ENCODE measurements at regions not wholly inside any gene's neighbourhood (a gene's known extent, or its start where the extent isn't known, plus 50 kb on each side); places are given as distances from the start of the nearest gene placed in this dataset.

- no peak overlapping the region for H3K27ac ChIP-seq
- no peaks in the 10 kb centered on the region for H3K27me3 ChIP-seq (ENCODE audit: control insufficient read depth, insufficient read depth, low read length)
- H3K4me2 ChIP-seq (ENCODE audit: low read length): no peak overlapping the region
- H3K9ac ChIP-seq: no peak overlapping the region
- H2AFZ ChIP-seq: no peak overlapping the region
- no peaks in the 10 kb centered on the region for H3K4me1 ChIP-seq
- H3K36me3 ChIP-seq (ENCODE audit: control insufficient read depth, insufficient read depth, low read length): no peaks in the 10 kb centered on the region
- no peaks in the 10 kb centered on the region for H3K9me3 ChIP-seq (ENCODE audit: control insufficient read depth, low read length)
- H3K79me2 ChIP-seq: no peaks in the 10 kb centered on the region
- H3K4me3 ChIP-seq (ENCODE audit: low read depth, low read length): no peak overlapping the region
- TF ChIP-seq CTCF (IDR thresholded peaks at IDR 0.05): no peak
These were observed 310.2 kb upstream of the LMCD1 start for GRCh38 chr3:8191406-8191805.

DNA sequence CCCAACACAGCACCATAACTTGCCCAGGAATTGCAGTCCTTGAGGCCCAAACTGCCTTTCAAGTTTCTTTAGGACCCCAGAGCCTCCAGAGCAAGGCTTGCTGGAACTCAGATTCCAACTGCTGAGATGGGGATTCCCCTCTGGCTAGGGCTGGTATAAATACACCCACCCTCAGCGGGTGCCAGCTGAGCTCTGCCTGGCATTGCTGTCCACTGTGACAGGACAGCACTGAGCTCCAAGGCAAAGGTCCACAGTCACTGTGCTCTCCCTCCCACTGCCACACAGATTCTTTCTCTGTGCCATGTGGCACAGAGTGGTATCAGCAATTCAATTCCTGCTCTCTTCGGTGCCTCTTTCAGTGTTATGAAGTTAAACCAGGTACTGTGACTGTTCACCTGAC, 304.2 kb upstream of the LMCD1 start:
- Histone ChIP-seq H3K9ac (no peak overlapping the region), H3K4me2 (ENCODE audit: low read length) (no peak overlapping the region), H3K4me3 (ENCODE audit: low read depth, low read length) (no peak overlapping the region), H2AFZ (no peak overlapping the region), H3K79me2 (no peaks in the 10 kb centered on the region), H3K36me3 (ENCODE audit: control insufficient read depth, insufficient read depth, low read length) (no peaks in the 10 kb centered on the region), H3K27me3 (ENCODE audit: control insufficient read depth, insufficient read depth, low read length) (no peaks in the 10 kb centered on the region), H3K27ac (no peak overlapping the region), H3K9me3 (ENCODE audit: control insufficient read depth, low read length) (no peaks in the 10 kb centered on the region), H3K4me1 (no peaks in the 10 kb centered on the region)
- no peak for TF ChIP-seq CTCF (IDR thresholded peaks at IDR 0.05)

- no peaks in the 10 kb centered on the region for H3K9me3 ChIP-seq (ENCODE audit: control insufficient read depth, low read length)
- H3K27me3 ChIP-seq (ENCODE audit: control insufficient read depth, insufficient read depth, low read length): no peaks in the 10 kb centered on the region
- no peak for TF ChIP-seq CTCF (IDR thresholded peaks at IDR 0.05)
- no peak overlapping the region for H3K4me2 ChIP-seq (ENCODE audit: low read length)
- no peak overlapping the region for H3K4me3 ChIP-seq (ENCODE audit: low read depth, low read length)
- H3K36me3 ChIP-seq (ENCODE audit: control insufficient read depth, insufficient read depth, low read length): no peaks in the 10 kb centered on the region
- H3K79me2 ChIP-seq: no peaks in the 10 kb centered on the region
- H3K9ac ChIP-seq: no peak overlapping the region
- H2AFZ ChIP-seq: no peak overlapping the region
- H3K27ac ChIP-seq: no peak overlapping the region
- H3K4me1 ChIP-seq: no peaks in the 10 kb centered on the region
These were observed 303.0 kb upstream of the LMCD1 start for GRCh38 chr3:8198605-8199004.

DNA sequence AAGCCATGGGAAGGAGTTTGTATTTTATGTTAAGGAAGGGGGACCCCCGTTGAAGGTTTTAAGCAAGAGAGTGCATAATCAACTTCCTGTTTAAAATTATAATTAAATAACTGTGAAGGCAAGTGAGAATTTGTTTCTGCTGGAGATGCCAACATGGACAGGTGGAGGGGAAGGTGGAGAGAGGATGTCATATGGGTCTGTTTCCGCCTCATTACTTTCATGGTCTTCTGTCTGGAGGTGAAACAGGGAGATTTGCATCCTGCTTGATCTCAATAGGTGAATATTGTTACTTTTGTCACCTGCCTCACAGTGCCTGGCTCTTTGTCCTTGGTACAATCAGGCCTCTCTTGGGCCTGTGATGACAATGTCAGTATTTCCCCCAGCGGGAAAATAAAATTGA, 300.6 kb upstream of the LMCD1 start:
- H3K9ac ChIP-seq: no peak overlapping the region
- H2AFZ ChIP-seq: no peak overlapping the region
- no peaks in the 10 kb centered on the region for H3K9me3 ChIP-seq (ENCODE audit: control insufficient read depth, low read length)
- H3K27ac ChIP-seq: no peak overlapping the region
- H3K27me3 ChIP-seq (ENCODE audit: control insufficient read depth, insufficient read depth, low read length): no peaks in the 10 kb centered on the region
- H3K4me3 ChIP-seq (ENCODE audit: low read depth, low read length): no peak overlapping the region
- no peaks in the 10 kb centered on the region for H3K36me3 ChIP-seq (ENCODE audit: control insufficient read depth, insufficient read depth, low read length)
- no peak for TF ChIP-seq CTCF (IDR thresholded peaks at IDR 0.05)
- no peaks in the 10 kb centered on the region for H3K79me2 ChIP-seq
- no peak overlapping the region for H3K4me2 ChIP-seq (ENCODE audit: low read length)
- H3K4me1 ChIP-seq: no peaks in the 10 kb centered on the region

- no peaks in the 10 kb centered on the region for H3K36me3 ChIP-seq (ENCODE audit: control insufficient read depth, insufficient read depth, low read length)
- TF ChIP-seq CTCF (IDR thresholded peaks at IDR 0.05): no peak
- no peak overlapping the region for H3K27ac ChIP-seq
- H2AFZ ChIP-seq: no peak overlapping the region
- no peaks in the 10 kb centered on the region for H3K4me1 ChIP-seq
- H3K79me2 ChIP-seq: no peaks in the 10 kb centered on the region
- H3K4me3 ChIP-seq (ENCODE audit: low read depth, low read length): no peak overlapping the region
- no peaks in the 10 kb centered on the region for H3K27me3 ChIP-seq (ENCODE audit: control insufficient read depth, insufficient read depth, low read length)
- H3K4me2 ChIP-seq (ENCODE audit: low read length): no peak overlapping the region
- H3K9ac ChIP-seq: no peak overlapping the region
- H3K9me3 ChIP-seq (ENCODE audit: control insufficient read depth, low read length): no peaks in the 10 kb centered on the region
These were observed 299.7 kb upstream of the LMCD1 start for GRCh38 chr3:8201886-8202285.
